Calu3 (cell line): ENCODE measurements at regions not wholly inside any gene's neighbourhood (a gene's known extent, or its start where the extent isn't known, plus 50 kb on each side); places are given as distances from the start of the nearest gene placed in this dataset.

Source experiments
- BruUV-seq: library from RNA; stranded (reverse); fragments of 400-500 nt; replicated peaks from 2 replicates; lab custom pipeline; 2021; lab: Mats Ljungman, UMichigan
- CTCF ChIA-PET: fragments of 300-600 bp; sonication (Branson Sonifier 250); formaldehyde crosslinking; loops from one replicate; lab custom pipeline; 2022; ENCODE audit warnings: antibody characterized with exemption; lab: Charles Lee
- DNase-seq: peaks from one replicate; pipeline ENCODE4 v3.0.0; 2022
- H3K27ac Mint-ChIP-seq: one replicate; pipeline ENCODE4 v1.8.0; 2022; ENCODE audit warnings: mixed read lengths; ENCODE audit not compliant: unreplicated experiment
- H3K27me3 Mint-ChIP-seq: one replicate; pipeline ENCODE4 v1.8.0; 2022; ENCODE audit warnings: mixed read lengths; ENCODE audit not compliant: unreplicated experiment
- H3K36me3 Mint-ChIP-seq: one replicate; pipeline ENCODE4 v1.8.0; 2022; ENCODE audit warnings: mild to moderate bottlenecking, moderate library complexity, mixed read lengths; ENCODE audit not compliant: insufficient read depth, unreplicated experiment
- H3K4me1 Mint-ChIP-seq: one replicate; pipeline ENCODE4 v1.8.0; 2022; ENCODE audit warnings: mild to moderate bottlenecking, low read depth, mixed read lengths; ENCODE audit not compliant: unreplicated experiment
- H3K4me3 Mint-ChIP-seq: one replicate; pipeline ENCODE4 v1.8.0; 2022; ENCODE audit warnings: mild to moderate bottlenecking, low read depth, moderate library complexity, mixed read lengths; ENCODE audit not compliant: unreplicated experiment
- H3K9me3 Mint-ChIP-seq: one replicate; pipeline ENCODE4 v1.8.0; 2022; ENCODE audit warnings: low read depth, mixed read lengths; ENCODE audit not compliant: unreplicated experiment
- intact Hi-C: fragments of 100-400 bp; cut with micrococcal nuclease; formaldehyde crosslinking; loops from one replicate; pipeline ENCODE4 v1.10.0; 2022; ENCODE audit not compliant: unreplicated experiment
- TF ChIP-seq, protein P1 (sequence below): fragments of 200-600 bp; IDR thresholded peaks from one replicate; pipeline ENCODE4 v1.8.0; 2022; ENCODE audit warnings: antibody characterized with exemption; ENCODE audit not compliant: unreplicated experiment

DNA sequence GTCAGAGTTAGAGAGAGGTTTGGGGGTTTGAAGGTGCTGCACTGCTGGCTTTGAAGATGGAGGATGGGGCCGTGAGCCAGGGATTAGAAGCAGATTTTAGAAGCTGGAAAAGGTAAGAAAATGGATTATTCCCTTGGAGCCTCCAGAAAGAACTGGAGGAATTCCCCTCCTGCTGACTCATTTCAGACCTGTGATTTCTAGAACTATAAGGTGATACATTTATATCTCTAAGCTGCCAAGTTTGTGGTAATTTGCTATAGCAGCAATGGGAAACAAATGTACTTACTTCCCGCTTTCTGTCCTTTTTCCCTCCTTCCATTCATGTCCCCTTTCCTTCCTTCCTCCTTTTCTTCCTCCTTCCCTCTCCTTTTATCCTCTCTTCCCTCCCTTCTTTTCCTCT lies 78.5 kb upstream of the PCDH8 start:
- H3K4me3 Mint-ChIP-seq: no peak overlapping the region
- H3K27ac Mint-ChIP-seq: no peak overlapping the region
- H3K27me3 Mint-ChIP-seq: peaks cover 30% of the 10 kb centered on the region
- CTCF ChIA-PET: no interaction called here
- H3K9me3 Mint-ChIP-seq: peaks cover 3% of the 10 kb centered on the region
- no TSS peak for BruUV-seq
- H3K36me3 Mint-ChIP-seq: no peaks in the 10 kb centered on the region
- intact Hi-C loops: no loop called here
- no peak for DNase-seq
- TF ChIP-seq, protein P1, sequence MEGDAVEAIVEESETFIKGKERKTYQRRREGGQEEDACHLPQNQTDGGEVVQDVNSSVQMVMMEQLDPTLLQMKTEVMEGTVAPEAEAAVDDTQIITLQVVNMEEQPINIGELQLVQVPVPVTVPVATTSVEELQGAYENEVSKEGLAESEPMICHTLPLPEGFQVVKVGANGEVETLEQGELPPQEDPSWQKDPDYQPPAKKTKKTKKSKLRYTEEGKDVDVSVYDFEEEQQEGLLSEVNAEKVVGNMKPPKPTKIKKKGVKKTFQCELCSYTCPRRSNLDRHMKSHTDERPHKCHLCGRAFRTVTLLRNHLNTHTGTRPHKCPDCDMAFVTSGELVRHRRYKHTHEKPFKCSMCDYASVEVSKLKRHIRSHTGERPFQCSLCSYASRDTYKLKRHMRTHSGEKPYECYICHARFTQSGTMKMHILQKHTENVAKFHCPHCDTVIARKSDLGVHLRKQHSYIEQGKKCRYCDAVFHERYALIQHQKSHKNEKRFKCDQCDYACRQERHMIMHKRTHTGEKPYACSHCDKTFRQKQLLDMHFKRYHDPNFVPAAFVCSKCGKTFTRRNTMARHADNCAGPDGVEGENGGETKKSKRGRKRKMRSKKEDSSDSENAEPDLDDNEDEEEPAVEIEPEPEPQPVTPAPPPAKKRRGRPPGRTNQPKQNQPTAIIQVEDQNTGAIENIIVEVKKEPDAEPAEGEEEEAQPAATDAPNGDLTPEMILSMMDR: no peak
- no peaks in the 10 kb centered on the region for H3K4me1 Mint-ChIP-seq

DNA sequence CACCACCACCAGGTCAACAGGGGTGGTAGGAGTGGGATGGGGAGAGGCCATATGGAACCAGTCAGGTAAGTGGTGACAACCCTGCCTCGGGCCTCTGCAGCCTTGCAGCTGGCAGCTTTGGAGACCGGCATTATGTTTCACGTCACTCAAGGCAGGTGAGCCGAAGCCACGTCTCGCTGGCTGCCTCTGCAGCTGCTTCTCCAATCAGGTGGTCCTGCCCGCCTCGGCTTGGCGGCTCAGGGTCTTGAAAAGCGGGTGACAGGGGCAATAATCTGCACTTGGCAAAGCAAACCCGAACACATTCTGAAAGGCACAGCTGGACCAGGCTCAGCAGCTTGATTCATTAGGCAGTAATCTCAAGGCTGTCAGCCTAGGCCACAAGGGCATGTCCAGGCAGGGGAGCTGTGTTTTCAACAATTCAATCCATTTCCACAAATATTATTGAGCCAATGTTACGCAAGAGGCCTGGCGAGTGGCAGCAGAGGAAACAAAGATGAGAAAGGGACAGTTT lies 77.4 kb upstream of the PCDH8 start:
- H3K9me3 Mint-ChIP-seq: peaks cover 3% of the 10 kb centered on the region
- H3K27ac Mint-ChIP-seq: no peak overlapping the region
- H3K36me3 Mint-ChIP-seq: no peaks in the 10 kb centered on the region
- peaks cover 30% of the 10 kb centered on the region for H3K27me3 Mint-ChIP-seq
- TF ChIP-seq, protein P1: no peak
- DNase-seq: no peak
- BruUV-seq: no TSS peak
- CTCF ChIA-PET: no interaction called here
- H3K4me1 Mint-ChIP-seq: no peaks in the 10 kb centered on the region
- intact Hi-C loops: no loop called here
- H3K4me3 Mint-ChIP-seq: no peak overlapping the region

DNA sequence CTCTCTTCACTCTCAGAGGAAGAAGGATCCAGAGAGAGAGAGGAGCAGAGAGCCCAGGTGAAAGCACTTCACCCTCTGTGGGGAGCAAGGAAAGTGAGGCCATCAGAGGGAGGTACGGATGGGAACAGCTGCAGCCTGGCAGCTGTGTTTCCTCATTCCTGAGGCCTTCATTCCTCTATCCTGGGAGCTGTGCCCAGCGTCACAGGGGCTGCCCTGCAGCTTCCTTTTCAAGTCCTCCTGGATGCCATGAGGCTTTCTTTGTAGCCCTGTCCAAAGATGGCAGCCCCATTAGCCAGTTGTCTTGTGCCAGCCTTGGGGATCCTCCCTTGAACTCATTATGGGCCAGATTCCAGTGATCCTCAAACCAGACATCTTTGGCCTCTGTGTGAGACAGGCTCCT lies 76.8 kb upstream of the PCDH8 start:
- DNase-seq: no peak
- Mint-ChIP-seq H3K27ac (no peak overlapping the region), H3K9me3 (peaks cover 3% of the 10 kb centered on the region), H3K4me3 (no peak overlapping the region), H3K36me3 (no peaks in the 10 kb centered on the region), H3K4me1 (no peaks in the 10 kb centered on the region), H3K27me3 (peaks cover 30% of the 10 kb centered on the region)
- no TSS peak for BruUV-seq
- intact Hi-C loops: no loop called here
- CTCF ChIA-PET: no interaction called here
- TF ChIP-seq, protein P1: no peak

DNA sequence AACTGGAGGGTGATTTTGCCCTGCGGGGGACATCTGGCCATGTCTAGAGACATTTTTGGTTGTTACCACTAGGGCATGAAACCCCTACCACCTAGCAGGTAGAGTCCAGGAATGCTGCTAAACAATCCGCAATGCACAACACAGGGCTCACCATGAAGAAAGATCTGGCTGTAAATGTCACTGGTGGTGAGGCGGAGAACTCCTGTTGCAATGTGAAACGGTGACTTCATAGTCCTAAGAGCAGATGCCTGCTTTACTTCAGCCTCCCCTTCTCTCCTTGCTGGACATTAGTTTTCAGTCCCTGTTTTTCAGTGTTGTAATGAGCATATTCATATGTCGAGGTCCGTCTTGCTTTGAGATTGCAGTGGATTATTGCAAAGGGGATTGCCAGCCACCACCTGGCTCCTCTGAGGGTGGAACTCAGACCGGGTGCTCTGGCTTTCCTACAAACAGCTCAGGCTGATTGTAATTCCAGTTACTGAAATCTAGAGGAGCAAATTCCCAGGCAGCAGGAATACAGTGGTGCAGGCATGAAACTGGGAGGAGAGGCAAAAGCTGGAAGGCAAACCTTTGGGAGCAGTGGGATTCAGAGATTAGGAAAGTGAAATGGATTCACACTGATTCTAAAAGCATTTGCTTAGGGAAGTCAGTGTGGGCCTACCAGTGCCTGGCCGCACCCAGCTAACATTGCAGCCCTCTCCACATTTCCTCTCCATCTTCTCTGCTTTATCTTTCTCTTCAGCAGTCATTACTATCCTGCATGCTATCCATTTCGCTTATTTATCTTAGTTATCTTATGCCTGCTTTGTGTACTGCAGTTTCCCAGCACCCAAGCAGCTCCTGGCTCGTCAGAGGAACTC lies 76.1 kb upstream of the PCDH8 start:
- Mint-ChIP-seq H3K4me1 (no peaks in the 10 kb centered on the region), H3K36me3 (no peaks in the 10 kb centered on the region), H3K27me3 (peaks cover 30% of the 10 kb centered on the region), H3K27ac (no peak overlapping the region), H3K9me3 (peaks cover 3% of the 10 kb centered on the region), H3K4me3 (no peak overlapping the region)
- CTCF ChIA-PET: no interaction called here
- TF ChIP-seq, protein P1: no peak
- DNase-seq: no peak
- BruUV-seq: no TSS peak
- intact Hi-C loops: no loop called here
